Activated CD8-positive, alpha-beta memory T cell treated with anti-CD3 and anti-CD28 coated beads, Interleukin-2, amount 10 ng/mL, durations not matched to agents 7 days and 5 days (primary cell): ENCODE measurements at regions not wholly inside any gene's neighbourhood (a gene's known extent, or its start where the extent isn't known, plus 50 kb on each side); places are given as distances from the start of the nearest gene placed in this dataset.
"Not testable (repeated sequence)": the region's sequence is repeated elsewhere in the genome, so short reads cannot be mapped to it uniquely, and the experiment has no call there.

Source experiments
- ATAC-seq: fragments of 150-1000 bp; cut with Tn5 transposase; one replicate; pipeline ENCODE4 v1.10.0; 2021; ENCODE audit warnings: moderate library complexity
- CTCF ChIA-PET: fragments of 350-600 bp; sonication (Branson Sonifier 250); formaldehyde crosslinking; loops from one replicate; lab custom pipeline; 2021; ENCODE audit warnings: antibody characterized with exemption; lab: Charles Lee
- DNase-seq: peaks from one replicate; pipeline ENCODE4 v3.0.0-alpha.2; 2020
- H3K27ac Mint-ChIP-seq: one replicate; pipeline ENCODE4 v1.8.0; 2021; ENCODE audit warnings: mild to moderate bottlenecking, mixed read lengths
- H3K27me3 Mint-ChIP-seq: one replicate; pipeline ENCODE4 v1.8.0; 2021; ENCODE audit warnings: mixed read lengths
- H3K36me3 Mint-ChIP-seq: one replicate; pipeline ENCODE4 v1.8.0; 2021; ENCODE audit warnings: mild to moderate bottlenecking, mixed read lengths
- H3K4me1 Mint-ChIP-seq: one replicate; pipeline ENCODE4 v1.8.0; 2021; ENCODE audit warnings: mixed read lengths
- H3K4me3 Mint-ChIP-seq: one replicate; pipeline ENCODE4 v1.8.0; 2021; ENCODE audit warnings: mild to moderate bottlenecking, moderate library complexity, mixed read lengths
- H3K9me3 Mint-ChIP-seq: one replicate; pipeline ENCODE4 v1.8.0; 2022; ENCODE audit warnings: low read depth, mixed read lengths

DNA sequence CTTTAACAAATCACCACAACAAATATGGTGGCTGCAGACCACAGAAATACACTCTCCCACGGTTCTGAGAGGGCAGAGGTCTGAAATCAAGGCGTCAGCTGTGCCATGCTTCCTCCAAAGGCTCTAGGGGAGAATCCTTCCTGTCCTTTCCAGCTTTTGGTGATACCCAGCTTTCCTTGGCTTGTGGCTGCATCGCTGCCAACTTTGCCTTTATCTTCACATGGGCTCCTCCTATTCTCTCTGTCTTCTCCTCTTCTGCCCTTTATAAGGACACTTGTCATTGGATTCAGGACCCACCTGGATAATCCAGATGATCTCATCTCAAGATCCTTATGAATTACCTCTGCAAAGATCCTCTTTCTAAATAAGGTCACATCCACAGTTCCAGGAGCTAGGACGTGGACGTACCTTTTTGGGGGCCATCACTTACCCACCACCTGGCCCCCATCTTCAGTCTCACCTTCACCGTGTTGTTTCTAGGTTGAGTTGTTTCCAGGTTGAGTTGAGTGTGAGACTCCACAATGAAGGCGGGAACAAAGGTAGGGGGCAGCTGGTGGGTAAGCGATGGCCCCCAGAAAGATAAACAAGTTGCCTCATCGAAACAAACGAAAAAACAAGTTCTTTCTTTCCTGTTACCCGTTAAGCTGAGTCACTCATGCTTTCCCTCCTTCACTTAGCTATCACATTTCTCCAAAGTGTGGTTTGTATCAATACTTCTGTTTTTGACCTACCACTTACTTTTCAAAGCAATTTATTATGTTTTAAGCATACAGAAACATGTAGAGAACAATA is 68.9 kb upstream of the SLC22A16 start:
- Mint-ChIP-seq H3K4me1 (peaks cover 21% of the 10 kb centered on the region), H3K36me3 (peaks cover 5% of the 10 kb centered on the region), H3K27ac (peak overlapping the region; percentile 76), H3K27me3 (peaks cover 2% of the 10 kb centered on the region), H3K4me3 (no peak overlapping the region), H3K9me3 (peaks cover 3% of the 10 kb centered on the region)
- CTCF ChIA-PET: interaction anchor here (1.2 to 1.8 kb wide), 6 partner anchors 9 to 400 kb away, joined by 3 to 4 read pairs (median 3); no protein-coding TSS in a partner anchor
- DNase-seq (no peak), ATAC-seq (no peak)

GRCh38 chr6:110544472-110544871 is 68.1 kb upstream of the SLC22A16 start:
- DNase-seq: no peak
- H3K27ac Mint-ChIP-seq: peak overlapping the region; percentile 76
- ATAC-seq: peak; percentile 63
- CTCF ChIA-PET: interaction anchor here (1.2 to 1.6 kb wide), 5 partner anchors 10 to 401 kb away, joined by 3 to 4 read pairs (median 3); no protein-coding TSS in a partner anchor
- peaks cover 10% of the 10 kb centered on the region for H3K36me3 Mint-ChIP-seq
- H3K4me1 Mint-ChIP-seq: peaks cover 21% of the 10 kb centered on the region
- H3K9me3 Mint-ChIP-seq: peaks cover 3% of the 10 kb centered on the region
- peaks cover 1% of the 10 kb centered on the region for H3K27me3 Mint-ChIP-seq
- peak overlapping the region; percentile 60 for H3K4me3 Mint-ChIP-seq

- H3K4me3 Mint-ChIP-seq: no peak overlapping the region
- no peaks in the 10 kb centered on the region for H3K27me3 Mint-ChIP-seq
- CTCF ChIA-PET: interaction anchor here (1.2 to 1.6 kb wide), 2 partner anchors 18 to 416 kb away, joined by 3 read pairs; partner anchors contain the start of gene GTF3C6
- no peak overlapping the region for H3K27ac Mint-ChIP-seq
- DNase-seq (no peak), ATAC-seq (no peak)
- peaks cover 14% of the 10 kb centered on the region for H3K36me3 Mint-ChIP-seq
- H3K4me1 Mint-ChIP-seq: peaks cover 22% of the 10 kb centered on the region
- H3K9me3 Mint-ChIP-seq: peaks cover 3% of the 10 kb centered on the region
These were observed 66.7 kb upstream of the SLC22A16 start for GRCh38 chr6:110543106-110543505.

DNA sequence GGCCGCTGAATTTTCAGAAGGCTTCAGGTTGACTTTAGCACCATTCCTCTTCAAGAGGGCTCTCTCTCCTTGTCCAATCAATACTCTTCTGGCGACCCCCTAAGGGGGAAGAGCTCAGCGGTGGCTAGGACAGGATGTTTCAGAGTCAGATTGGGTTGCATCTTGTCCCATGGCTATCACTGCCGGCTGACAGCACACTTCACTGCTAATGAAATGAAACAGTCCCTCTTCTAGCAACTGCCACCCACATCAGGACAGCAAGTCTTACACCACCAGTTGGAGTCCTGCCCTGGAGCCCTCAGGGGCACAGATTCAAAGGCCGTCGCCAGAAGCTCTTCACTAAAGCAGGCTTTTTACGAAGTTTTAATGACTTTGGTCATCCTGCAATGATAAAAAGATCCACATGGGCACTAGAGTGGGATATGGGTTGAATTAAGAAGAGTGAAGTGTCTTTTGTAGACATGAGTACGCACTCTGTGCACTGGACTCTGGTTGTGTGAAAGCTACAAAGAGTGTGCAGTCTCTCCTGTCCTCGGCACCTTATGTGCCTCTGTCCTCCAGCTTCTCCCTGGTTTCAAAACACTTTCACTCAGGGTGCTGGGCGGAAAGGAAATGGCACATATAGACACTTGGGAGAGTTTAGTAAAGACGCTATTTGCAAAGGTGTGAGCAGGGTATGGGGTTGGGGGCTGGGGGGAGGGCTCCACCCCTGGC is 66.1 kb upstream of the SLC22A16 start:
- Mint-ChIP-seq H3K4me1 (peaks cover 29% of the 10 kb centered on the region), H3K4me3 (no peak overlapping the region), H3K27me3 (no peaks in the 10 kb centered on the region), H3K36me3 (peaks cover 14% of the 10 kb centered on the region), H3K9me3 (peaks cover 3% of the 10 kb centered on the region), H3K27ac (no peak overlapping the region)
- ATAC-seq (no peak), DNase-seq (no peak)
- CTCF ChIA-PET: interaction anchor here (1.6 kb wide), 1 partner anchor 416 kb away, joined by 3 read pairs; the partner anchor contains the start of gene GTF3C6

DNA sequence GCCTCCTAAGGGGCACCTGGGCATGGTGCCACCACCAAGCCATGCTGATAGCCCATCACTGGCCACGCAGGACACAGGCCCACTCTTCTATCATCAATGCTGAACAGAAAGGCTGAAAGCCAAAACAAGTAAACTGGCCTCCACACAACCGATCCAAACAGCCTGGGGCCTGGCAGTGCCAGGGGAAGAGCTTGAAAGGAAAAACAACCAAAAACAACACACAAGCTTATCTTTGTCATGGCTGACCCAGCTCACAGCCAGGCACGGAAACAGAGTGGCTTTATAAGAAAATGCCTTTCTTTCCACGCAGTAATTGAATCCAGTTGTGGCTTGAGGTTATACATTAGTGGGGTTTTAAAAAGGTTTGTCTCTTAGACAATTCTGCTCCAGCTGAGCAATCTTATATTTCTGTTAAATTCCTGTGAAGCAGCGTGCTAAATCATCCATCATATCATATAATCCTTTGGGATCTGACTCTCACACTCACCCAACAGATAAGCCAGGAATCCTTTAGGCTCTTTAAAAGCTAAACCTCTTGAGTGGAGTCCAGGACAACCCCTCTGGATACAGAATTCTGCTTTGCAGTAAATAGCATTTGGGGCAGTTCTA is 65.4 kb upstream of the SLC22A16 start:
- Mint-ChIP-seq H3K27me3 (no peaks in the 10 kb centered on the region), H3K27ac (no peak overlapping the region), H3K36me3 (peaks cover 14% of the 10 kb centered on the region), H3K4me1 (peaks cover 35% of the 10 kb centered on the region), H3K9me3 (peaks cover 3% of the 10 kb centered on the region), H3K4me3 (no peak overlapping the region)
- no peak for DNase-seq
- CTCF ChIA-PET: interaction anchor here (1.6 kb wide), 1 partner anchor 417 kb away, joined by 3 read pairs; the partner anchor contains the start of gene GTF3C6
- no peak for ATAC-seq

DNA sequence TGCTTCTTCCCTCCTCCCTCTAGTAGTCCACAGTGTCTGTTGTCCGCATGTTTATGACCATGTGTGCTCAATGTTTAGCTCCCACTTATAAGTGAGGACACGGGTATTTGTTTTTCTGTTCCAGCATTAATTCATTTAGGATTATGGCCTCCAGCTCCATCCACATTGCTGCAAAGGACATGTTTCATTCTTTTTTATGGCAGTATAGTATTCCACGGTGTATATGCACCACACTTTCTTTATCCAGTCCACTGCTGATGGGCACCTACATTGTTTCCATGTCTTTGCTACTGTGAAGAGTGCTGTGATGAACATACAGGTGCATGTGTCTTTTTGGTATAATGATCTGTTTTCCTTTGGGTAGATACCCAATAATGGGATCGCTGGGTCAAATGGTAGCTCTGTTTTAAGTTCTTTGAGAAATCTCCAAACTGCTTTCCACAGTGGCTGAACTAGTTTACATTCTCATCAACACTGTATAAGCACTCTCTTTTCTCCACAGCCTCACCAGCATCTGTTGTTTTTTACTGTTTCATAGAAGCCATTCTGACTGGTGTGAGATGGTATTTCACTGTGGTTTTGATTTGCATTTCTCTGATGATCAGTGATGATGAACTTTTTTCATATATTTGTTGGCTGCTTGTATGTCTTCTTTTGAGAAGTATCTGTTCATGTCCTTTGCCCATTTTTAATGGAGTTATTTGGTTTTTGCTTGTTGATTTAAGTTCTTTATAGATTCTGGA is 63.0 kb upstream of the SLC22A16 start:
- not testable (repeated sequence) for H3K9me3 Mint-ChIP-seq, H3K27ac Mint-ChIP-seq, DNase-seq, H3K27me3 Mint-ChIP-seq, H3K4me3 Mint-ChIP-seq, ATAC-seq
- H3K4me1 Mint-ChIP-seq: peaks cover 36% of the 10 kb centered on the region
- H3K36me3 Mint-ChIP-seq: peaks cover 10% of the 10 kb centered on the region
- CTCF ChIA-PET: interaction anchor here (1.4 kb wide), 2 partner anchors 11 to 21 kb away, joined by 4 read pairs; no protein-coding TSS in a partner anchor

- no peak overlapping the region for H3K4me3 Mint-ChIP-seq
- DNase-seq (no peak), ATAC-seq (no peak)
- H3K9me3 Mint-ChIP-seq: peaks cover 3% of the 10 kb centered on the region
- peaks cover 36% of the 10 kb centered on the region for H3K4me1 Mint-ChIP-seq
- H3K27me3 Mint-ChIP-seq: no peaks in the 10 kb centered on the region
- CTCF ChIA-PET: interaction anchor here (0.5 to 1.4 kb wide), 6 partner anchors 10 to 672 kb away, joined by 3 to 6 read pairs (median 4); no protein-coding TSS in a partner anchor
- H3K36me3 Mint-ChIP-seq: peaks cover 10% of the 10 kb centered on the region
- no peak overlapping the region for H3K27ac Mint-ChIP-seq
These were observed 62.2 kb upstream of the SLC22A16 start for GRCh38 chr6:110538416-110539160.

DNA sequence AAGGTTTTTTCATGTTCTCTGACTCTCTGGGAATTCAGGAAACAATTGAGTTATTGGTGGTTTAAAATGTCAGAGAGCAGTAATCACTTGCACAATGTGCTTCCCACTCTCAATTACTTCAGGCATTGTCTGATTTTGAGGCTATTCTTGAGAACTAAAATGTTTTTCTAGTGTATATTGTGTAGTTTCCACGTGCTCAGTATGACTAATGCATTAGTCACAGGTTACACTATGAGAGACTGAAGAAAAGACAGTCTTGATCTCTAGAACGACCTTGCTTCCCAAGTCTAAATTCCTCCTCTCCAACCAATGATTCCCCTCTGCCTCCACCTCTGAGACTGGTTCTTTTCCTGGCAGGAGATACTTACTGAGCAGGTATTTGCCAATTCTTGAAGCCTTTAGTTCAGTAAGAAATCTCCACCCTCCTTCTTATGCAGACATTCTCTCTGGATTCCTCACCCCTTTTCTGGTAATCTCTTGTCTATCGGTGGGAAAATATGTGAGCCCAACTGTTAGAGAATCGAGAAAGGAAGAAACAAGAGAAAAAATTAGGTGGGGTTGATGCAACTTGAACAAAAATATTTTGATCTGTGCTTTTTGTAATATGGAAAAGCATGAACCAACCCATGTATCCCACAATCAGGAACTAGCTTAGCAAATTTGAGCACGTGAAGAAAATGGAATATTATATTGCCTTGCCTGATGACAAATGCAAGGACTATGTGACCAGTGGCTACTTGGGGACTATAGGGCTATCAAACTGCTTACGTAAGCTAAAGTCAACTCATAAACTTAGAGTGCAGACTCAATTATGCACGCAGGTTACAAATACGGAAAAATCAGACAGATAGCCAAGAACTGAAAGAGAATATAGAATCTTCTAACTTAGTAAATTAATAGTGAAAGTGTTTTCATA is 61.1 kb upstream of the SLC22A16 start:
- H3K4me3 Mint-ChIP-seq: no peak overlapping the region
- no peak for DNase-seq
- H3K4me1 Mint-ChIP-seq: peaks cover 33% of the 10 kb centered on the region
- CTCF ChIA-PET: interaction anchor here (0.5 to 1.8 kb wide), 5 partner anchors 9 to 410 kb away, joined by 3 to 6 read pairs (median 5); no protein-coding TSS in a partner anchor
- H3K36me3 Mint-ChIP-seq: peaks cover 10% of the 10 kb centered on the region
- peaks cover 3% of the 10 kb centered on the region for H3K9me3 Mint-ChIP-seq
- no peak overlapping the region for H3K27ac Mint-ChIP-seq
- ATAC-seq: peak; percentile 84
- no peaks in the 10 kb centered on the region for H3K27me3 Mint-ChIP-seq

- H3K9me3 Mint-ChIP-seq: peaks cover 3% of the 10 kb centered on the region
- CTCF ChIA-PET: interaction anchor here (0.7 to 1.0 kb wide), 3 partner anchors 148 to 465 kb away, joined by 3 to 4 read pairs (median 3); no protein-coding TSS in a partner anchor
- no peak for DNase-seq
- H3K36me3 Mint-ChIP-seq: peaks cover 10% of the 10 kb centered on the region
- H3K4me3 Mint-ChIP-seq: no peak overlapping the region
- H3K27ac Mint-ChIP-seq: no peak overlapping the region
- no peaks in the 10 kb centered on the region for H3K27me3 Mint-ChIP-seq
- peaks cover 34% of the 10 kb centered on the region for H3K4me1 Mint-ChIP-seq
- no peak for ATAC-seq
These were observed 58.5 kb upstream of the SLC22A16 start for GRCh38 chr6:110534731-110535492.

DNA sequence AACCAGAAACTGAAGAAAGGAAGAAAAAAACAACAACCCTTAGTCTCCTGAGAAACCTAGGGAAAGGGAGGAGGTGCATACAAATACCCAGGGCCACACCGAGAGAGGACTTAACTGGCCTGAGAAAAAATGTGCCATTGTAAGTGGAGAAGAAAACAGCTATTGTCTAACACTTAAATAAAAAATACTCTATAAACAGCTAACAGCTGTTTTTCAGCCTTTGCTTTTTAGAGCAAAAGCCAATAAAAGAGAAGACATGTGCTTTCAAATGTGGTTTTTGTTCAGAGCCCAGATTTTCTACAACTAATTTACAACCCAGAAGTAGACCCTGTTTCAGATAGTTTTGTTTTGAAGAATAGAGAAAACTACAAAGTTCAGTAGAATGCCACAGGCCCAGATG is 56.0 kb upstream of the SLC22A16 start:
- peaks cover 41% of the 10 kb centered on the region for H3K4me1 Mint-ChIP-seq
- H3K9me3 Mint-ChIP-seq: peaks cover 3% of the 10 kb centered on the region
- CTCF ChIA-PET: interaction anchor here (0.8 to 1.6 kb wide), 3 partner anchors 42 to 417 kb away, joined by 3 to 4 read pairs (median 3); no protein-coding TSS in a partner anchor
- DNase-seq: no peak
- H3K27me3 Mint-ChIP-seq: no peaks in the 10 kb centered on the region
- H3K36me3 Mint-ChIP-seq: peaks cover 1% of the 10 kb centered on the region
- no peak for ATAC-seq
- no peak overlapping the region for H3K4me3 Mint-ChIP-seq
- H3K27ac Mint-ChIP-seq: no peak overlapping the region

GRCh38 chr6:110530671-110531070 is 54.3 kb upstream of the SLC22A16 start:
- DNase-seq (no peak), ATAC-seq (no peak)
- Mint-ChIP-seq H3K27ac (no peak overlapping the region), H3K4me1 (peaks cover 28% of the 10 kb centered on the region), H3K36me3 (no peaks in the 10 kb centered on the region), H3K9me3 (peaks cover 3% of the 10 kb centered on the region), H3K4me3 (no peak overlapping the region), H3K27me3 (peaks cover 2% of the 10 kb centered on the region)
- CTCF ChIA-PET: no interaction called here
